WTC11 (cell line): ENCODE measurements at regions not wholly inside any gene's neighbourhood (a gene's known extent, or its start where the extent isn't known, plus 50 kb on each side); places are given as distances from the start of the nearest gene placed in this dataset.
A peak's percentile ranks its signal among the peaks of the same experiment; 100 is the strongest.

ENCODE experiments used
- ATAC-seq: fragments of 200-7000 bp; cut with Tn5 transposase; 2 replicates; pipeline ENCODE4 v1.10.0; 2021; ENCODE audit warnings: mild to moderate bottlenecking, moderate library complexity
- CTCF ChIA-PET: fragments of 300-600 bp; sonication (Branson Sonifier 250); formaldehyde crosslinking; loops from one replicate; lab custom pipeline; 2021; ENCODE audit warnings: antibody characterized with exemption; lab: Charles Lee
- POLR2A ChIA-PET: fragments of 350-600 bp; sonication (Branson Sonifier 250); formaldehyde crosslinking; loops from one replicate; lab custom pipeline; 2021; ENCODE audit warnings: antibody characterized with exemption; lab: Charles Lee
- DNase-seq: peaks from one replicate; pipeline ENCODE4 v3.0.0; 2021; ENCODE audit warnings: low spot score
- H3K27ac Mint-ChIP-seq: 2 replicates; pipeline ENCODE4 v1.8.0; 2021; ENCODE audit warnings: mixed read lengths
- H3K27me3 Mint-ChIP-seq: 2 replicates; pipeline ENCODE4 v1.8.0; 2021; ENCODE audit warnings: low read depth, mild to moderate bottlenecking, moderate library complexity, mixed read lengths
- H3K36me3 Mint-ChIP-seq: 2 replicates; pipeline ENCODE4 v1.8.0; 2021; ENCODE audit warnings: mixed read lengths
- H3K4me1 Mint-ChIP-seq: 2 replicates; pipeline ENCODE4 v1.8.0; 2022; ENCODE audit warnings: mixed read lengths
- H3K4me3 Mint-ChIP-seq: 2 replicates; pipeline ENCODE4 v1.8.0; 2021; ENCODE audit warnings: mild to moderate bottlenecking, moderate library complexity, mixed read lengths
- H3K9me3 Mint-ChIP-seq: 2 replicates; pipeline ENCODE4 v1.8.0; 2021; ENCODE audit warnings: mixed read lengths
- ATF1 ChIP-seq: sonication (generic); formaldehyde crosslinking; IDR thresholded peaks from 2 replicates; pipeline ENCODE4 v1.8.1; 2023; ENCODE audit warnings: mild to moderate bottlenecking, moderate library complexity, missing genetic modification reagents
- FOXJ3 ChIP-seq: sonication (generic); formaldehyde crosslinking; IDR thresholded peaks from 2 replicates; pipeline ENCODE4 v1.9.0; 2021; ENCODE audit warnings: missing genetic modification reagents, mild to moderate bottlenecking, borderline replicate concordance
- GABPB1 ChIP-seq: sonication (generic); formaldehyde crosslinking; IDR thresholded peaks from 2 replicates; pipeline ENCODE4 v1.8.1; 2023; ENCODE audit warnings: mild to moderate bottlenecking, missing genetic modification reagents
- HMGA2 ChIP-seq: fragments of 250-450 bp; sonication (Bioruptor Pico); IDR thresholded peaks from 2 replicates; pipeline ENCODE4 v1.4.0; 2021; ENCODE audit warnings: mild to moderate bottlenecking, moderate library complexity
- JUN ChIP-seq: sonication (generic); formaldehyde crosslinking; IDR thresholded peaks from 2 replicates; pipeline ENCODE4 v1.8.0; 2023; ENCODE audit warnings: mild to moderate bottlenecking, missing genetic modification reagents
- KAT7 ChIP-seq: sonication (generic); formaldehyde crosslinking; IDR thresholded peaks from 2 replicates; pipeline ENCODE4 v1.8.1; 2023; ENCODE audit warnings: missing genetic modification reagents, mild to moderate bottlenecking, borderline replicate concordance
- NFYB ChIP-seq: sonication (generic); formaldehyde crosslinking; conservative IDR thresholded peaks from 2 replicates; pipeline ENCODE4 v1.8.0; 2022; ENCODE audit warnings: low read depth, missing genetic modification reagents
- PRRX2 ChIP-seq: fragments of 250-450 bp; sonication (Bioruptor Pico); IDR thresholded peaks from 2 replicates; pipeline ENCODE4 v1.8.0; 2021; ENCODE audit warnings: mild to moderate bottlenecking
- ZNF121 ChIP-seq: sonication (generic); formaldehyde crosslinking; IDR thresholded peaks from 2 replicates; pipeline ENCODE4 v1.8.0; 2023; ENCODE audit warnings: missing genetic modification reagents
- ZNF138 ChIP-seq: sonication (generic); formaldehyde crosslinking; conservative IDR thresholded peaks from 2 replicates; pipeline ENCODE4 v1.8.1; 2022; ENCODE audit warnings: mild to moderate bottlenecking, moderate library complexity, missing genetic modification reagents
- ZNF396 ChIP-seq: fragments of 250-450 bp; sonication (Bioruptor Pico); IDR thresholded peaks from 2 replicates; pipeline ENCODE4 v1.8.0; 2021; ENCODE audit warnings: mild to moderate bottlenecking, moderate library complexity, borderline replicate concordance
- ZNF423 ChIP-seq: fragments of 250-450 bp; sonication (Bioruptor Pico); IDR thresholded peaks from 2 replicates; pipeline ENCODE4 v2.1.2; 2022; ENCODE audit warnings: mild to moderate bottlenecking, moderate library complexity
- ZNF671 ChIP-seq: fragments of 250-450 bp; sonication (Bioruptor Pico); IDR thresholded peaks from 2 replicates; pipeline ENCODE4 v1.8.0; 2021; ENCODE audit warnings: mild to moderate bottlenecking
- TF ChIP-seq, protein P1 (sequence below): fragments of 250-450 bp; sonication (Bioruptor Pico); IDR thresholded peaks from 2 replicates; pipeline ENCODE4 v1.9.0; 2021; ENCODE audit warnings: mild to moderate bottlenecking
- TF ChIP-seq, protein P2 (sequence below): sonication (generic); formaldehyde crosslinking; IDR thresholded peaks from 2 replicates; pipeline ENCODE4 v1.8.1; 2023; ENCODE audit warnings: mild to moderate bottlenecking, missing genetic modification reagents, borderline replicate concordance
- TF ChIP-seq, protein P3 (sequence below): sonication (generic); formaldehyde crosslinking; IDR thresholded peaks from 2 replicates; pipeline ENCODE4 v1.8.1; 2023; ENCODE audit warnings: mild to moderate bottlenecking, missing genetic modification reagents, moderate library complexity
- TF ChIP-seq, protein P4 (sequence below): fragments of 200-600 bp; IDR thresholded peaks from 2 replicates; pipeline ENCODE4 v1.8.0; 2022; ENCODE audit warnings: antibody characterized with exemption

DNA sequence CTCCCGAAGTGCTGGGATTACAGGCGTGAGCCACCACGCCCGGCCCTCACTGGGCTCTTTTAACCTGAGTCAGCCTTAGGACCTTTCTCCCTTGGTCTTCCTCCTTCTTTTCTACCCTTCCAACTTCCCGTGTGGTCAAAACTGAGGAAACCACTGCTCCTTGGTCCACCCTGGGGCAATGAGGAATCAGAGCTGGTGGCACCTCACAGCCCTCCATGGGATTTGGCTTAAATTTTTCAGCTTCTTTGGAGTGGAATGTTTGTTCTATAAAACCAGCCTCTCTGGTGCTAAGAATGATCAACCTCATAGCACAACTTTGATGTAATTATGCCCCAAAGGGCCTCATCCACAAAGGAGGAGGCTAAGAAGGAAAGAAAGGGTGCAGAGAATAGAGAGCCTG lies 76.6 kb upstream of the CFAP20DC start (continued):
- TF ChIP-seq, protein P1, sequence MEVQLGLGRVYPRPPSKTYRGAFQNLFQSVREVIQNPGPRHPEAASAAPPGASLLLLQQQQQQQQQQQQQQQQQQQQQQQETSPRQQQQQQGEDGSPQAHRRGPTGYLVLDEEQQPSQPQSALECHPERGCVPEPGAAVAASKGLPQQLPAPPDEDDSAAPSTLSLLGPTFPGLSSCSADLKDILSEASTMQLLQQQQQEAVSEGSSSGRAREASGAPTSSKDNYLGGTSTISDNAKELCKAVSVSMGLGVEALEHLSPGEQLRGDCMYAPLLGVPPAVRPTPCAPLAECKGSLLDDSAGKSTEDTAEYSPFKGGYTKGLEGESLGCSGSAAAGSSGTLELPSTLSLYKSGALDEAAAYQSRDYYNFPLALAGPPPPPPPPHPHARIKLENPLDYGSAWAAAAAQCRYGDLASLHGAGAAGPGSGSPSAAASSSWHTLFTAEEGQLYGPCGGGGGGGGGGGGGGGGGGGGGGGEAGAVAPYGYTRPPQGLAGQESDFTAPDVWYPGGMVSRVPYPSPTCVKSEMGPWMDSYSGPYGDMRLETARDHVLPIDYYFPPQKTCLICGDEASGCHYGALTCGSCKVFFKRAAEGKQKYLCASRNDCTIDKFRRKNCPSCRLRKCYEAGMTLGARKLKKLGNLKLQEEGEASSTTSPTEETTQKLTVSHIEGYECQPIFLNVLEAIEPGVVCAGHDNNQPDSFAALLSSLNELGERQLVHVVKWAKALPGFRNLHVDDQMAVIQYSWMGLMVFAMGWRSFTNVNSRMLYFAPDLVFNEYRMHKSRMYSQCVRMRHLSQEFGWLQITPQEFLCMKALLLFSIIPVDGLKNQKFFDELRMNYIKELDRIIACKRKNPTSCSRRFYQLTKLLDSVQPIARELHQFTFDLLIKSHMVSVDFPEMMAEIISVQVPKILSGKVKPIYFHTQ (CRISPR knock-in tag) = no peak
- TF ChIP-seq PRRX2 (no peak), NFYB (CRISPR knock-in tag) (no peak), HMGA2 (CRISPR knock-in tag) (no peak), JUN (CRISPR knock-in tag) (no peak), ZNF423 (CRISPR knock-in tag) (no peak), GABPB1 (CRISPR knock-in tag) (no peak), ZNF138 (CRISPR knock-in tag) (no peak), KAT7 (CRISPR knock-in tag) (no peak), ZNF671 (CRISPR knock-in tag) (no peak)
- TF ChIP-seq, protein P2, sequence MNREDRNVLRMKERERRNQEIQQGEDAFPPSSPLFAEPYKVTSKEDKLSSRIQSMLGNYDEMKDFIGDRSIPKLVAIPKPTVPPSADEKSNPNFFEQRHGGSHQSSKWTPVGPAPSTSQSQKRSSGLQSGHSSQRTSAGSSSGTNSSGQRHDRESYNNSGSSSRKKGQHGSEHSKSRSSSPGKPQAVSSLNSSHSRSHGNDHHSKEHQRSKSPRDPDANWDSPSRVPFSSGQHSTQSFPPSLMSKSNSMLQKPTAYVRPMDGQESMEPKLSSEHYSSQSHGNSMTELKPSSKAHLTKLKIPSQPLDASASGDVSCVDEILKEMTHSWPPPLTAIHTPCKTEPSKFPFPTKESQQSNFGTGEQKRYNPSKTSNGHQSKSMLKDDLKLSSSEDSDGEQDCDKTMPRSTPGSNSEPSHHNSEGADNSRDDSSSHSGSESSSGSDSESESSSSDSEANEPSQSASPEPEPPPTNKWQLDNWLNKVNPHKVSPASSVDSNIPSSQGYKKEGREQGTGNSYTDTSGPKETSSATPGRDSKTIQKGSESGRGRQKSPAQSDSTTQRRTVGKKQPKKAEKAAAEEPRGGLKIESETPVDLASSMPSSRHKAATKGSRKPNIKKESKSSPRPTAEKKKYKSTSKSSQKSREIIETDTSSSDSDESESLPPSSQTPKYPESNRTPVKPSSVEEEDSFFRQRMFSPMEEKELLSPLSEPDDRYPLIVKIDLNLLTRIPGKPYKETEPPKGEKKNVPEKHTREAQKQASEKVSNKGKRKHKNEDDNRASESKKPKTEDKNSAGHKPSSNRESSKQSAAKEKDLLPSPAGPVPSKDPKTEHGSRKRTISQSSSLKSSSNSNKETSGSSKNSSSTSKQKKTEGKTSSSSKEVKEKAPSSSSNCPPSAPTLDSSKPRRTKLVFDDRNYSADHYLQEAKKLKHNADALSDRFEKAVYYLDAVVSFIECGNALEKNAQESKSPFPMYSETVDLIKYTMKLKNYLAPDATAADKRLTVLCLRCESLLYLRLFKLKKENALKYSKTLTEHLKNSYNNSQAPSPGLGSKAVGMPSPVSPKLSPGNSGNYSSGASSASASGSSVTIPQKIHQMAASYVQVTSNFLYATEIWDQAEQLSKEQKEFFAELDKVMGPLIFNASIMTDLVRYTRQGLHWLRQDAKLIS (CRISPR knock-in tag) = no peak

DNA sequence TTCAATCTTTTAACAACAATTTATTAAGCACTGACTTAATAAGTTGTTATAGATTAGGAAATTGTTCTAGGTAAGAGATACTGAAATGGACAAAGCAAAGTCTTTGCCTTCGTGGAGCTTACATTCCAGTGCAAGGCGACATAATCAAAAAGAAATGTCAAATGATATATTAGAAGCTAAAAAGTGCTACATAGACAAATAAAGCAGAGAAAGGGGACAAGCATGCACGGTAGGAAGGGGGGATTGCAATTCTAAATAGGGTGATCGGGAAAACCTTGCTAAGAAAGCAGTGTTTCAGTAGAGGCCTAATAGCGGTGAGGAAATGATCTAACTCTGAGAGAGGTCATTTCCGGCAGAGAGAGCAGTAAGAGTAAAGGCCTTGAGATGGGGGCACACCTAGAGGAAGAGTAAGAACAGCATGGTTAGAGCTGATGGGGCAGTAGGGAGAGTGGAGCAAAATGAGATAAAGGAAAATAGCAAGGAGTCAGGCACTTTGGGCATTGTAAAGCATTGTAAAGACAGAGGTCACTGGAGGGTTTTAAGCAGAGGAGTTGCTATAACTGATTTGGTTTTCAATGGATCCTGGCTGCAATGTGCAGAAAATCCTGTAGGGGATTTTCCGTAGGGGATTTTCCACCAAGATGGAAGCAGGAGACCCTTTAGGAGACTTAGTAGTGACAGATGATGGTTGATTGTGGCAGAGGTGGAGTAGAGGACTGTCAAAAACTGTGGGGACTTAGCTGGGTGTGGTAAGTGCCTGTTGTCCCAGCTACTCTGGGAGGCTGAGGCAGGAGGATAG lies 71.7 kb upstream of the CFAP20DC start:
- Mint-ChIP-seq H3K9me3 (peaks cover 16% of the 10 kb centered on the region), H3K4me3 (no peak overlapping the region), H3K36me3 (peaks cover 10% of the 10 kb centered on the region), H3K4me1 (peaks cover 9% of the 10 kb centered on the region), H3K27ac (no peak overlapping the region), H3K27me3 (no peaks in the 10 kb centered on the region; the same call in 1 of the 2 replicates)
- TF ChIP-seq ZNF138 (CRISPR knock-in tag) (no peak), FOXJ3 (no peak), ATF1 (CRISPR knock-in tag) (no peak), ZNF121 (CRISPR knock-in tag) (no peak), ZNF396 (CRISPR knock-in tag) (no peak)
- TF ChIP-seq, protein P3, sequence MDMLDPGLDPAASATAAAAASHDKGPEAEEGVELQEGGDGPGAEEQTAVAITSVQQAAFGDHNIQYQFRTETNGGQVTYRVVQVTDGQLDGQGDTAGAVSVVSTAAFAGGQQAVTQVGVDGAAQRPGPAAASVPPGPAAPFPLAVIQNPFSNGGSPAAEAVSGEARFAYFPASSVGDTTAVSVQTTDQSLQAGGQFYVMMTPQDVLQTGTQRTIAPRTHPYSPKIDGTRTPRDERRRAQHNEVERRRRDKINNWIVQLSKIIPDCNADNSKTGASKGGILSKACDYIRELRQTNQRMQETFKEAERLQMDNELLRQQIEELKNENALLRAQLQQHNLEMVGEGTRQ (CRISPR knock-in tag) = no peak
- TF ChIP-seq, protein P4, sequence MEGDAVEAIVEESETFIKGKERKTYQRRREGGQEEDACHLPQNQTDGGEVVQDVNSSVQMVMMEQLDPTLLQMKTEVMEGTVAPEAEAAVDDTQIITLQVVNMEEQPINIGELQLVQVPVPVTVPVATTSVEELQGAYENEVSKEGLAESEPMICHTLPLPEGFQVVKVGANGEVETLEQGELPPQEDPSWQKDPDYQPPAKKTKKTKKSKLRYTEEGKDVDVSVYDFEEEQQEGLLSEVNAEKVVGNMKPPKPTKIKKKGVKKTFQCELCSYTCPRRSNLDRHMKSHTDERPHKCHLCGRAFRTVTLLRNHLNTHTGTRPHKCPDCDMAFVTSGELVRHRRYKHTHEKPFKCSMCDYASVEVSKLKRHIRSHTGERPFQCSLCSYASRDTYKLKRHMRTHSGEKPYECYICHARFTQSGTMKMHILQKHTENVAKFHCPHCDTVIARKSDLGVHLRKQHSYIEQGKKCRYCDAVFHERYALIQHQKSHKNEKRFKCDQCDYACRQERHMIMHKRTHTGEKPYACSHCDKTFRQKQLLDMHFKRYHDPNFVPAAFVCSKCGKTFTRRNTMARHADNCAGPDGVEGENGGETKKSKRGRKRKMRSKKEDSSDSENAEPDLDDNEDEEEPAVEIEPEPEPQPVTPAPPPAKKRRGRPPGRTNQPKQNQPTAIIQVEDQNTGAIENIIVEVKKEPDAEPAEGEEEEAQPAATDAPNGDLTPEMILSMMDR = peak; percentile 28; the same call in 1 of the 2 replicates
- POLR2A ChIA-PET = no interaction called here
- peak; percentile 55; the same call in 1 of the 2 replicates for ATAC-seq
- CTCF ChIA-PET = interaction anchor here (1.2 kb wide), 1 partner anchor 18 kb away, joined by 3 read pairs; no protein-coding TSS in a partner anchor
- no peak for DNase-seq
